Vagina (tissue), 2 donors: ENCODE measurements at regions not wholly inside any gene's neighbourhood (a gene's known extent, or its start where the extent isn't known, plus 50 kb on each side); places are given as distances from the start of the nearest gene placed in this dataset.

Experiments used
- CTCF ChIP-seq, 3 experiments: fragments of 450-650 bp in 2 of 3; fragments of 200-600 bp in 1 of 3; sonication (generic) in 1 of 3; IDR thresholded peaks; one replicate each; pipeline ENCODE4 v1.5.1; 2017 to 2019; ENCODE audit warnings: antibody characterized with exemption in 3 of 3, mild to moderate bottlenecking in 2 of 3, moderate library complexity in 2 of 3
- POLR2A ChIP-seq, 2 donors: fragments of 450-650 bp; IDR thresholded peaks; one replicate each; pipeline ENCODE4 v1.6.1; 2017; ENCODE audit warnings: antibody characterized with exemption in 2 of 2, mild to moderate bottlenecking in 2 of 2, moderate library complexity in 2 of 2
- POLR2AphosphoS5 ChIP-seq, 2 donors: sonication (generic); formaldehyde crosslinking; IDR thresholded peaks; one replicate each; pipeline ENCODE4 v1.9.0; 2017; ENCODE audit warnings: antibody characterized with exemption in 2 of 2, mild to moderate bottlenecking in 2 of 2, low read depth in 1 of 2; ENCODE audit not compliant: insufficient read depth in 1 of 2

GRCh38 chr2:144643537-144644336, 123.8 kb upstream of the ZEB2 start:
- no peak for TF ChIP-seq CTCF (IDR thresholded peaks at IDR 0.05)
- no peak for TF ChIP-seq POLR2AphosphoS5 (IDR thresholded peaks at IDR 0.05; ENCODE audit: insufficient read depth in 1 of 2, low read depth in 1 of 2)
- TF ChIP-seq POLR2A (IDR thresholded peaks at IDR 0.05) = no peak
